Lung (tissue), 11 donors: ENCODE measurements at regions not wholly inside any gene's neighbourhood (a gene's known extent, or its start where the extent isn't known, plus 50 kb on each side); places are given as distances from the start of the nearest gene placed in this dataset.

ENCODE experiments used
- ATAC-seq: fragments of 200-7000 bp; cut with Tn5 transposase; one replicate; pipeline ENCODE4 v1.9.1; 2020; ENCODE audit warnings: moderate number of reproducible peaks; ENCODE audit not compliant: insufficient read depth, low FRiP score
- DNase-seq, 3 donors: peaks; one replicate each; pipeline ENCODE4 v3.0.0-alpha.2; 2013 to 2017
- H3K27ac ChIP-seq, 2 donors: one replicate each; pipeline ENCODE4 v1.5.1; 2013; ENCODE audit warnings: mild to moderate bottlenecking in 2 of 2, moderate library complexity in 2 of 2, control low read depth in 1 of 2, inconsistent platforms in 1 of 2, low read depth in 1 of 2, low read length in 1 of 2
- H3K27me3 ChIP-seq, 3 donors: one replicate each; pipeline ENCODE4 v1.5.1; 2013; ENCODE audit warnings: low read length in 2 of 3; ENCODE audit not compliant: control insufficient read depth in 3 of 3, insufficient read depth in 3 of 3
- H3K36me3 ChIP-seq, 4 donors: one replicate each; pipeline ENCODE4 v1.5.1; 2013; ENCODE audit warnings: low read length in 4 of 4, mild to moderate bottlenecking in 1 of 4, moderate library complexity in 1 of 4; ENCODE audit not compliant: control insufficient read depth in 4 of 4, insufficient read depth in 4 of 4
- H3K4me1 ChIP-seq, 5 donors: one replicate each; pipeline ENCODE4 v1.5.1; 2013; ENCODE audit warnings: low read length in 5 of 5, mild to moderate bottlenecking in 2 of 5, moderate library complexity in 1 of 5; ENCODE audit not compliant: control insufficient read depth in 5 of 5, insufficient read depth in 5 of 5
- H3K4me3 ChIP-seq: one replicate; pipeline ENCODE4 v1.5.1; 2013; ENCODE audit warnings: mild to moderate bottlenecking, control low read depth, moderate library complexity
- H3K9ac ChIP-seq, 2 donors: one replicate each; pipeline ENCODE4 v1.5.1; 2013; ENCODE audit warnings: low read length in 2 of 2, control low read depth in 1 of 2; ENCODE audit not compliant: insufficient read depth in 1 of 2
- H3K9me3 ChIP-seq, 4 donors: one replicate each; pipeline ENCODE4 v1.5.1; 2013; ENCODE audit warnings: low read length in 3 of 4, mild to moderate bottlenecking in 1 of 4, moderate library complexity in 1 of 4; ENCODE audit not compliant: control insufficient read depth in 4 of 4, insufficient read depth in 3 of 4
- CTCF ChIP-seq: IDR thresholded peaks from 2 replicates; pipeline ENCODE4 v1.5.1; 2012; ENCODE audit warnings: mild to moderate bottlenecking; ENCODE audit errors: control extremely low read depth, extremely low read depth
- WGBS, 2 donors: extraction: QIAGEN DNeasy Blood & Tissue Kit; methylation state at CpG; one replicate each; pipeline ENCODE4 v1.1.7; 2013; 5-methylcytosine and 5-hydroxymethylcytosine counted together
- donor health status: control.
- donor health status: control.
- donor health status: Bipolar disorder and iron deficiency.
- donor health status: healthy.
- donor health status: DM: yes; HTN: yes; CAD: no.

GRCh38 chr4:136342666-136343065 is 1189.6 kb downstream of the PCDH18 start:
- WGBS, 2 donors: 80 to 84% methylated on average over 3 of the region's 3 CpGs
- Histone ChIP-seq H3K4me3 (no peak overlapping the region), H3K36me3 (no peaks in the 10 kb centered on the region), H3K9ac (no peak overlapping the region), H3K9me3 (peaks cover 0 to 2% (median 0%) of the 10 kb centered on the region in 4 donors), H3K27me3 (no peaks in the 10 kb centered on the region), H3K27ac (no peak overlapping the region), H3K4me1 (no peaks in the 10 kb centered on the region)
- ATAC-seq (no peak), DNase-seq (no peak)
- no peak for TF ChIP-seq CTCF

- H3K27ac ChIP-seq: no peak overlapping the region
- no peak overlapping the region for H3K9ac ChIP-seq
- H3K4me1 ChIP-seq: no peaks in the 10 kb centered on the region
- DNase-seq: no peak
- WGBS, 2 donors: 88 to 89% methylated on average over 4 of the region's 4 CpGs
- no peaks in the 10 kb centered on the region for H3K36me3 ChIP-seq
- no peaks in the 10 kb centered on the region for H3K27me3 ChIP-seq
- no peak overlapping the region for H3K4me3 ChIP-seq
- no peak for TF ChIP-seq CTCF
- H3K9me3 ChIP-seq: peaks cover 0 to 3% (median 0%) of the 10 kb centered on the region in 4 donors
- no peak for ATAC-seq
These were observed 1195.1 kb downstream of the PCDH18 start for GRCh38 chr4:136337216-136337615.

GRCh38 chr4:136336479-136336878 is 1195.8 kb downstream of the PCDH18 start:
- DNase-seq: no peak
- WGBS, 2 donors: 94% methylated on average over 4 of the region's 4 CpGs
- H3K9ac ChIP-seq: no peak overlapping the region

More at GRCh38 chr4:136336479-136336878, 1195.8 kb downstream of the PCDH18 start:
- Histone ChIP-seq H3K4me1 (no peaks in the 10 kb centered on the region), H3K9me3 (peaks cover 0 to 3% (median 0%) of the 10 kb centered on the region in 4 donors), H3K4me3 (no peak overlapping the region), H3K27ac (no peak overlapping the region), H3K27me3 (no peaks in the 10 kb centered on the region), H3K36me3 (no peaks in the 10 kb centered on the region)
- TF ChIP-seq CTCF: no peak
- no peak for ATAC-seq
